ENCODE measurements at regions not wholly inside any gene's neighbourhood (a gene's known extent, or its start where the extent isn't known, plus 50 kb on each side); places are given as distances from the start of the nearest gene placed in this dataset.

DNA sequence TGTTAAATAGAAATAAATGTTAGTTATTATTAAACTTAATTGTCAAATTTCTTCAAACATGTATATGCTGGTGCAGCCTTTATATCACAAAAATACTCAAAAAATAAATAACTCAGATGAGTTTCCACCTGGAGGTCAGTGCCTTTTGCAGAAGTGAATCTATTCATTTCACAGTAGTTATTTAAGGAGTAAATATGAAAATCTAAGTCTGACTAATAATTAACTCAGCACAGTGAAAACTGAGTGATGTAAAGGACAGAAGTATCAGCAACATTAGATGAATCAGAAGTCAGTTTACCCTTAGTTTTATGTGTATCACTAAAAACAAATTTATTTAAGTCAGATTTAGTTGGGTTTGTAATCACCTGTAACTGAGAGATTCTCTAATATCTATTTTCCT, 2135.4 kb downstream of the MRPL39 start:
- no peaks in the 10 kb centered on the region for H3K27me3 ChIP-seq
- no peak overlapping the region for H3K27ac ChIP-seq
- intact Hi-C loops (cut with DNase I) = no loop called here
- H3K9me3 ChIP-seq = no peaks in the 10 kb centered on the region
- H3K36me3 ChIP-seq (replicated peaks in 1 of 2; ENCODE audit: insufficient read depth in 1 of 2, low read depth in 2 of 2) = no peaks in the 10 kb centered on the region
- DNase-seq (no peak), ATAC-seq (no peak)
- TF ChIP-seq POLR2A (IDR thresholded peaks at IDR 0.05) = no peak
- no peak overlapping the region for H3K4me3 ChIP-seq
- H3K4me1 ChIP-seq = no peaks in the 10 kb centered on the region

DNA sequence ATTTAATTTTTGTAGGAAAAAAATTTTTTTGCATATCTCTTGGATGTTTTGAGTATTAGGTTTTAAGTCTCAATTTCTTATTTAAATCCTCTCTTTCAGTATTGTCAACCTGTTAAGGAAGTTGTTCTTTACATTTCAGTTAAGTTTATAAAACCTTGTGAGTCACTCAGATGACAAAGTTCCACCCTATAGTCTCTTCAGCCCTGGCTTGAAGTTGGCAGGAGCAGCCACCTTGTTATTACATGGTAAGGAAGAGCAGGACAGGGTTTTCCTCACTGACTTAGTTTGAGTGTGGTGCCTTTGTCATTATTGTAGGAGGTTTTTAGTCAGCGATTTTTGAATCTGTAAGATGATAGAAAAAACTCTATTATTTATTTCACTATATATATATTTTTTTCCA, 2143.9 kb downstream of the MRPL39 start:
- no peak overlapping the region for H3K4me3 ChIP-seq
- DNase-seq = no peak
- intact Hi-C loops (cut with DNase I) = no loop called here
- no peaks in the 10 kb centered on the region for H3K9me3 ChIP-seq
- ATAC-seq = no peak
- TF ChIP-seq, protein P1, sequence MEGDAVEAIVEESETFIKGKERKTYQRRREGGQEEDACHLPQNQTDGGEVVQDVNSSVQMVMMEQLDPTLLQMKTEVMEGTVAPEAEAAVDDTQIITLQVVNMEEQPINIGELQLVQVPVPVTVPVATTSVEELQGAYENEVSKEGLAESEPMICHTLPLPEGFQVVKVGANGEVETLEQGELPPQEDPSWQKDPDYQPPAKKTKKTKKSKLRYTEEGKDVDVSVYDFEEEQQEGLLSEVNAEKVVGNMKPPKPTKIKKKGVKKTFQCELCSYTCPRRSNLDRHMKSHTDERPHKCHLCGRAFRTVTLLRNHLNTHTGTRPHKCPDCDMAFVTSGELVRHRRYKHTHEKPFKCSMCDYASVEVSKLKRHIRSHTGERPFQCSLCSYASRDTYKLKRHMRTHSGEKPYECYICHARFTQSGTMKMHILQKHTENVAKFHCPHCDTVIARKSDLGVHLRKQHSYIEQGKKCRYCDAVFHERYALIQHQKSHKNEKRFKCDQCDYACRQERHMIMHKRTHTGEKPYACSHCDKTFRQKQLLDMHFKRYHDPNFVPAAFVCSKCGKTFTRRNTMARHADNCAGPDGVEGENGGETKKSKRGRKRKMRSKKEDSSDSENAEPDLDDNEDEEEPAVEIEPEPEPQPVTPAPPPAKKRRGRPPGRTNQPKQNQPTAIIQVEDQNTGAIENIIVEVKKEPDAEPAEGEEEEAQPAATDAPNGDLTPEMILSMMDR (IDR thresholded peaks at IDR 0.05) = no peak
- no peak for TF ChIP-seq POLR2A (IDR thresholded peaks at IDR 0.05)
- no peaks in the 10 kb centered on the region for H3K27me3 ChIP-seq
- H3K27ac ChIP-seq = no peak overlapping the region
- 26 to 29% methylated on average over 1 of the region's 1 CpG for WGBS, 2 donors
- H3K4me1 ChIP-seq = no peaks in the 10 kb centered on the region
- no peaks in the 10 kb centered on the region for H3K36me3 ChIP-seq (replicated peaks in 1 of 2; ENCODE audit: insufficient read depth in 1 of 2, low read depth in 2 of 2)

DNA sequence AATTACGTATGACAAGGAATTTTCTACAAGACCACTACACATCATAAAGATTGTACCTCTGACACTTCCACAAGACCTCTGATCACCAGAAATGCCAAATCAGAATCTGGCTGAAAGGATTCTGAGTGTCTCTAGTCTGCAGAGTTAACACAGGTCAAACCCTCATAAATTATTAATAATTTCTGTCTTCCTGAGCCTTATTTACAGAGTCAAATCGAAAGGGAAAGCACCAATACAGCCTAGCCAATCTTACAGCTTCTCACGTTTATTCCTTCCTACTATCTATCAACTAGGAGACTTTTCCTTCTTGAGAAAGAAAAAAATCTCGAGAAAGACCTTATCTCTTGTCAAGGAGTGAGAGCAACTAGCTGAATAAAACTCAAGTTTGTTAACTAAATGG, 2151.6 kb downstream of the MRPL39 start:
- no peak for ATAC-seq
- no peak overlapping the region for H3K27ac ChIP-seq
- 42 to 47% methylated on average over 4 of the region's 4 CpGs for WGBS, 2 donors
- H3K4me1 ChIP-seq = no peaks in the 10 kb centered on the region
- H3K4me3 ChIP-seq = no peak overlapping the region
- no peaks in the 10 kb centered on the region for H3K9me3 ChIP-seq
- intact Hi-C loops (cut with DNase I) = no loop called here
- H3K36me3 ChIP-seq (replicated peaks in 1 of 2; ENCODE audit: insufficient read depth in 1 of 2, low read depth in 2 of 2) = no peaks in the 10 kb centered on the region
- H3K27me3 ChIP-seq = no peaks in the 10 kb centered on the region
- DNase-seq = no peak
- TF ChIP-seq POLR2A (IDR thresholded peaks at IDR 0.05) = no peak
- TF ChIP-seq, protein P1 (IDR thresholded peaks at IDR 0.05) = no peak

DNA sequence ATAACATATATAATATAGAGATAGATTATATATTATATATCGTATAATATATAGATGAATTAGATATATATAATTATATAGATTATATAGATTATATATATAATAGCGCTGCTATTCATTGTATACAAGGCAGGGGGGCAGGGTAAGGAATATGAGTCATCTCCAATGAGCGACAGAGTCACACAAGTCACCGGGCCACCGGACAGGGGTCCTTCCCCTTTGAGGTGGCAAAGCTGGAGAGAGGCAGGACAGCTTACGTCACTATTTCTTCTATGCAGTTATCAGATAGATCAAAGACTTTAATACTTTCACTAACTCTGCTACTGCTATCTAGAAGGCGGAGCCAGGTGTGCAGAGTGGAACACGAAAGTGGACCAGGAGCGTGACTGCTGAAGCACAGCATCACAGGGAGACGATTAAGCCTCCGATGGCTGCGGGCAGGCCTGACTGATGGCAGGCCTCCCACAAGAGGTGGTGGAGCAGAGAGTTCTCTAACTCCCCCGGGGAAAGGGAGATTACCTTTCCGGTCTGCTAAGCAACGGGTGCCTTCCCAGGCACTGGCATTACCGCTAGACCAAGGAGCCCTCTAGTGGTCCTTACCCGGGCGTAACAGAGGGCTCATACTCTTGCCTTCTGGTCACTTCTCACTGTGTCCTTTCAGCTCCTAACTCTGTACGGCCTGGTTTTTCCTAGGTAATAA, 2154.7 kb downstream of the MRPL39 start:
- Histone ChIP-seq H3K27ac (no peak overlapping the region), H3K36me3 (replicated peaks in 1 of 2; ENCODE audit: insufficient read depth in 1 of 2, low read depth in 2 of 2) (no peaks in the 10 kb centered on the region), H3K4me3 (no peak overlapping the region), H3K27me3 (no peaks in the 10 kb centered on the region), H3K9me3 (no peaks in the 10 kb centered on the region), H3K4me1 (no peaks in the 10 kb centered on the region)
- intact Hi-C loops (cut with DNase I) = no loop called here
- DNase-seq (peak; percentile 24 to 52 (median 27)), ATAC-seq (peak; percentile 40)
- WGBS, 2 donors = 34 to 42% methylated on average over 19 of the region's 19 CpGs
- TF ChIP-seq, protein P1 (IDR thresholded peaks at IDR 0.05) = peak in 4 of 7 experiments; percentile 10 to 36 (median 23)
- TF ChIP-seq POLR2A (IDR thresholded peaks at IDR 0.05) = no peak

DNA sequence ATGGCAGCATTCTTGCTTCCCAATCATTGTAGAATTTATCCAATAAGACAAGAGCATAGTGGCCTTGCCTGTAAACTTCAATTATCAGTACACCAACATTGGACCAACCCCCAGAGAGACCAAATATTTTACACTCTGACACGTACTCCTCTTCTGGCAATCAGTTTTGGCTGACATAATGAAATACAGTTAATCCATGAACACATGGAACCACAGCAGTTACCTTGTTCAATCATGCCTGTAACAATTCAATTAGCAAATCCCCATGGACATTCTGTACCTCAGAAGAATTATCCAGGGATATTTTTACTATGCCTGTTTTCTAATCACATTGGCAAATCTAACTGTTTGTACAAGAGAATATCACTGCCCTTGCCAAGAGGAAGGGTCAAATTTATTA, 2162.0 kb downstream of the MRPL39 start:
- DNase-seq = no peak
- no peak overlapping the region for H3K27ac ChIP-seq
- H3K4me3 ChIP-seq = no peak overlapping the region
- no peaks in the 10 kb centered on the region for H3K9me3 ChIP-seq
- TF ChIP-seq, protein P1 (IDR thresholded peaks at IDR 0.05) = no peak
- no peak for TF ChIP-seq POLR2A (IDR thresholded peaks at IDR 0.05)
- no peaks in the 10 kb centered on the region for H3K36me3 ChIP-seq (replicated peaks in 1 of 2; ENCODE audit: insufficient read depth in 1 of 2, low read depth in 2 of 2)
- H3K4me1 ChIP-seq = no peaks in the 10 kb centered on the region
- no peak for ATAC-seq
- no peaks in the 10 kb centered on the region for H3K27me3 ChIP-seq
- 24 to 54% methylated on average over 1 of the region's 1 CpG for WGBS, 2 donors
- intact Hi-C loops (cut with DNase I) = no loop called here

All from body of pancreas (tissue), 4 donors.